GM18907 (cell line): ENCODE measurements at regions not wholly inside any gene's neighbourhood (a gene's known extent, or its start where the extent isn't known, plus 50 kb on each side); places are given as distances from the start of the nearest gene placed in this dataset.
"Not testable (repeated sequence)": the region's sequence is repeated elsewhere in the genome, so short reads cannot be mapped to it uniquely, and the experiment has no call there.

Experiments
- ATAC-seq: cut with Tn5 transposase; IDR thresholded peaks from one replicate; pipeline ENCODE4 v1.9.1; 2021; ENCODE audit warnings: mild to moderate bottlenecking, moderate library complexity; ENCODE audit not compliant: unreplicated experiment

GRCh38 chr7:101707587-101707986 is 78.5 kb upstream of the MYL10 start:
- no peak for ATAC-seq

GRCh38 chr7:101708223-101708622 is 79.1 kb upstream of the MYL10 start:
- no peak for ATAC-seq

DNA sequence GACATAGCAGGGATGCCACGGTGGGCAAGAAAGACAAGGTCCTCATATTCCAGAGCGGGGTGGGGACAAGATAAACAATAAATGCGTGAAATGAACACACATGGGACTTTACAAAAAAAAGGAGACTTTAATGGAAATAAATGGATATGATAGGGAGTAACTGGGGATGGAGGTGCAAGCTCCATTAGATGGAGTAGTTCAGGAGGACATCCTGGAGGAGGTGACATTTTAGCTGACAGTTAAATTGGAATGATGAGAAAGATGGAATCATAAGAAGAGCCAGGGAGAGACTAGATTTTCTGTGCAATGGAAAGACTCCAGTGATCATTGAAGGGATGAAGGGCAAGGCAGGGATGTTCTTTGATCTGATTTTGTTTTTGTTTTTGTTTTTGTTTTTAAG is 83.6 kb upstream of the MYL10 start:
- no peak for ATAC-seq

- no peak for ATAC-seq
These were observed 85.0 kb upstream of the MYL10 start for GRCh38 chr7:101714097-101714496.

DNA sequence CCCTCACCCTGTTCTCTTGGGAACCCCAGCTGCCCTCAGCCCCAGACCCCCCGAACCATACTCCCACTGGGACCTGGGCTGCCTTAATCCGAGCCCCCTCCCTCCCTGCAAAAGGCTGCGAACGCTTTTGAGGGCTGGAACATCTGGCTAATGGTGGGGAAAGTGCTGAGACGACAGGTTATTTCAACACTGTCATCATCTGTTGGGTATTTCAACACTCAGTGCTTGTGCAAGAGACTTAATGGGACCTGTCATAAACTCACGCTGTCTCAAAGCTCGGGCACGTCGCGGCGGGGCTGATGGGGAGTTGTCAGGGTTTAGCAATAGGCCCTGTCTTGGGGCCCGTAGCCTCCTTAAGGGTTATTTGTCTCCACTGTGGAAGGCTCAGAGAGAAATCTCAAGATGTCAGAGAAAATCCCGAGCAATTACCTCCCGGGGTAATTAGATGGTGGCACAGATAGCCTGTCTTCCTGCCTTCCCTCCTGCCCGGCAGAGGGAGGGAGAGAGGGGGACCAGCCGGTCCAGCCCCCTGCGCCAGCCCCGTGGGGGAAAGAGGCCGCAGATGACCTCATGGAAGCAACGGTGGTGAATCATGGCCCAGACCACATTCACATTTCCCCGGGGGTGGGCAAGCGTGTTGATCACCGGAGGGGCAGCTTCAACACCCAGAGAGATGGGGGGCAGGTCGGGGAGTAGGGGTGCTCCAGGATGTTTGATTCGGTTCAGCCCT is 88.7 kb upstream of the MYL10 start:
- ATAC-seq: no peak

- ATAC-seq: no peak
These were observed 89.4 kb upstream of the MYL10 start for GRCh38 chr7:101718363-101719122.

GRCh38 chr7:101719123-101719470 is 90.0 kb upstream of the MYL10 start:
- ATAC-seq: no peak

- no peak for ATAC-seq
These were observed 91.2 kb upstream of the MYL10 start for GRCh38 chr7:101720324-101720723.

GRCh38 chr7:101722247-101722646 is 93.2 kb upstream of the MYL10 start:
- ATAC-seq: no peak

DNA sequence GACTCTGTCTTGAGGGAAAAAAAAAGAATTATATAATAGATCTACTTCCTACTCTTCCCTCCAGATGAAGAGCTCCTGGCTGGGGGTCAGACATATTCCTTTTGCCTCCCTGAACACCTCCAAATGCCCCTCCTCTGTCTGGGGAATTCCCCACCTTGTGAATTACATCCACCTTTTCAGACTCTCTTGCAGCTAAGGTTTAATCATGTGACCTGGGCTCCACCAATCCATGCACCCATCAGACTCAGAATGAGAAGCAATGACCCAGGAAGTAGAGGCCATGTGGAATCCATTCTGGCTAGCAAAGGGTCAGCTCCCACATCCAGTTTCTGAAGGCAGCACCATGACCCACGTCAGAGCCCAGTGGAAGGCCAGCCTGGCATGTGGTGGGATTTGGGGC is 93.6 kb upstream of the CUX1 start:
- no peak for ATAC-seq

GRCh38 chr7:101724957-101725356 is 92.5 kb upstream of the CUX1 start:
- no peak for ATAC-seq

DNA sequence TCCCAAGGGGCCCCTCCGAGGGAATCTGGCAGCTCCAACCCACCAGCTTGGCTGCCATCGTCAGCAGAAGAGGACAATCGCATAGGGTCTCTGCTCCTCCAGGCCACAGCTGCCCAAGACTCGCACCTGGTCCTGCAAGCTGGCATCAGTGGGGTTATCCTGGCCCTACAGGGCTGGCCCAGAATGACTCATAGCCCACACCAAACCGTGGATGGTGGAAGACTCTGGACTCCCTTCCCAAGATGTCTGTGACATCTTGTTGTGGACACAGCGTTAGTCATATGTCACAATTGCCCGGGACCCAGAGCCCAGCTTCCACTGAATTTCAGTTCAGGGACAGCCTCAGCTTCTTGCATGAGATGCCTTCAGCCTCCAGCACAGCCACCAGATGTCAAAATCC is 91.5 kb upstream of the CUX1 start:
- ATAC-seq: no peak

GRCh38 chr7:101727184-101727583 is 90.2 kb upstream of the CUX1 start:
- no peak for ATAC-seq

DNA sequence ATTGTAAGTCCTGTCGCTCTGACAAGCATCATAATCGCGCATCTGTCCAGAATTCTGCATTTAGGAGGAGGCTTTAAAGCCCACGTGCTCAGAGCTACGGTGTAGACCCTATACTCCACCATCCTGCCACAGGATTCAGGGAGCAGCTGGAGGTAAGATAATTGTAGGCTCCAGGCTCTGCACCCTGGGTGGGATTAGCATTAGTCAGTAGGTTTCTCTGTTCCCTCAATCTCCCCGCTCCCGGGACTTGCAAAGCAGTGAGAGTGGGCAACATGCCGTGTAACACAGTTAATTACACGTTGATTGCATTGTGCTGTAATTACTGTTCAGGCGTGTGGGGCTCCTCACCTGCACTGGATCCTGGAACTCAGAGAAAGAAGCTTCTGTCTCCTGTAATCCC is 89.3 kb upstream of the CUX1 start:
- ATAC-seq: no peak

GRCh38 chr7:101728873-101729240 is 88.6 kb upstream of the CUX1 start:
- ATAC-seq: not testable (repeated sequence)

DNA sequence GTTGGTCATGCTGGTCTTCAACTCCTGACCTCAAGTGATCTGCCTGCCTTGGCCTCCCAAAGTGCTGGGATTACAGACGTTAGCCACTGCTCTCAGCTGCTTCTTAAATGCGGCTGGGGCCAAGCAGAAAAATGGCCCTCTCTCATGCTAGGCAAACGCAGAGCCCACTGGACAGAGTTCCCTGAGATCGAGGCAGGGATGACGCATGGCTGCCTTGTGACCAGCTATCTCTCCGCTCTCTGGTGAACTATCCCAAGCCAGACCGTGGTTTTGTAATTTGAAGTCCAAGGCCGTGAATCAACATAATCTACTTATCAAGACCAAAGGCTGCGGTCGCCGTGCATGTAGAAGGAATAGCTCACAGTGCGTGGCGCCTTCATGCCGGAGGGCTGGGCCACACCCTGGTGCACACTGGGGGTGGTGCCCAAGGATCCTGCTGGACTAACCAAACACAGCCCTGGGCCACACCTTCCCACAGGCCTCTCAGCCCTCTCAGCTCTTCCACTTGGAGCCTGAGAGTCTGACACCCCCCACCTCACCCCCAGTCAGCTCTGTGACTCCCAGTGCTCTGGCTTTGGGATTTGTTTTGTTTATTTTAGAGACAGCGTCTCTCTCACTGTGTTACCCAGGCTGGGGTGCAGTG is 88.1 kb upstream of the CUX1 start:
- no peak for ATAC-seq

- ATAC-seq: no peak
These were observed 85.8 kb upstream of the CUX1 start for GRCh38 chr7:101731502-101732084.

DNA sequence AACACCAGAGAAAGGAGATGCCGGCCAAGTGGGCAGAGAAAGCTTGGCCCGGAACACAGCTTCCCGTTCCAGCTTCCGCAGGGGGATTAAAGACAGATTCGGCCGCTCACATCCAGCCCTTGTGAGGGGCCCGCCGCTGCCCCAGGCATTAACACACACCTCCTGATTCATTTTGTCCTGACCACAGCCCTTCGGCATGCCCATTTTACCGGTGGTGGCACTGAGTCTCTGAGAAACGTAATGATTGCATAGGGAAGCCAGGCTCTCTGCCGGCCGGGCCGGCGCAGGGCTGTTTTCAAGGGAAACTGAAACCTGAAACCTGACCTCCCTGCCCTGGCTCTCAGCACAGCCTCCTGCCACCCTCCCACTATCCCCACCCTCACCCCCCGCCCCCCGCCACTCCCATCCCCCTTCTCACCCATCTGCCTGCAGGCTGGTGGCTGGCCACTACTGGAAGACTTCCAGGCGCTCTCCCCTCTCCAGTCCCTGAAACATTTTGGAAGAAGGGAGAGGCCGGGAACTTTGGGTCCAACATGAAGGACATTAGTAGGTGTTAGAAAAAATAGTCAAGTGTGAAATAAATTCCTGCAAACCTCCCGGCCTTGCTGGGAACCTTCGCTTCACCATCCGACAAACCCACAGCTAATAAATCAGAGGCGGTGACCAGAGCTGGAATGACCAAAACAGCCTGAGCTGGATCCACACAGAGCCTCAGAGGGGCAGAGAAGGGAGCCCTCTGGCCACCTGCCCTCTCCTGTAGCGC is 83.5 kb upstream of the CUX1 start:
- no peak for ATAC-seq

DNA sequence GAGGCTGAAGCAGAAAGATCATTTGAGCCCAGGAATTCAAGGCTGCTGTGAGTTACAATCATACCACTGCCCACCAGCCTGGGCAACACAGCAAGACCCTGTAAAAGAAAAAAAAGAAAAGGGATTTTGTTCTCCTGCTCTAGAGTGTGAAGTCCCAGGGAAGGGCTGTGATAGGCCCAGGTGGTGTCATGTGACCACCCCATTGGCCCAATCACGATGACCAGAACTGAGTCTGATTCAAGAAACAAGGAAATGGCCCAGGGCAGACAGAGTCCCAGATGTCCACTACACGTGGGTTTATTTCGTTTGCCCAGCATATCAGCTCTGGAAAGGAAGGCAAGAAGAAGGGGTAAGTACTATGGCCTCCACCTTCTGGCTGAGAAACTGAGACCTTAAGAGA is 81.3 kb upstream of the CUX1 start:
- ATAC-seq: no peak

DNA sequence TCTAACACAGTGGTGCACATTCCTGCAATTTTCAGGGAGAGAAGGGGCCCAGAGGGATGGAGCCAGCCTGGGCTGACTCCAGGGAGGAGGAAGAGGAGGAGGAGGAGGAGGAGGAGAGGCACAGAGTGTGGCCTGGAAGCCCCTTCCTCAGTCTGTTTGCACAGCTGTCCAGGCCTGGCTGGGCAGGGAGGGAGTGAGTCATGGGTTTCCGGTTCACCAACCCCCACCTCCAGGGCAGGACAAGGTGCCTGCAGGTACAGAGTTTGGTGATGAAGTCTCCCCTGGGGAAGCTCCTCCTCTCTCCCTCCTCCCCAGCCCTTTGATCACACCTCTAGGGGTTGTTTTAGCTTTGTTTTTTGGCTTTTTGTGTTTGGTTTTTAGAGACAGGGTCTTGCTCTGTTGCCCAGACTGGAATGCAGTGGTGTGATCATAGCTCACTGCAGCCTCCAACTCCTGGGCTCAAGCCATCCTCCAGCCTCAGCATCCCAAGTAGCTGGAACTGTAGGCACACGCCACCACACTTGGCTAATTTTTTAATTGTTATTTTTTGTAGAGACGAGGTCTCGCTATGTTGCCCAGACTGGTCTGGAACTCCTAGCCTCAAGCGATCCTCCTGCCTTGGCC is 77.5 kb upstream of the CUX1 start:
- ATAC-seq: no peak
